ENCODE measurements at regions not wholly inside any gene's neighbourhood (a gene's known extent, or its start where the extent isn't known, plus 50 kb on each side); places are given as distances from the start of the nearest gene placed in this dataset.

- H3K4me1 ChIP-seq = no peaks in the 10 kb centered on the region
- no peak overlapping the region for H3K27ac ChIP-seq
- WGBS, 2 donors = 78 to 92% methylated on average over 1 of the region's 1 CpG
- no peaks in the 10 kb centered on the region for H3K27me3 ChIP-seq
- H3K36me3 ChIP-seq = no peaks in the 10 kb centered on the region
- H3K9me3 ChIP-seq = no peaks in the 10 kb centered on the region
- TF ChIP-seq CTCF (IDR thresholded peaks at IDR 0.05) (no peak), EP300 (IDR thresholded peaks at IDR 0.05) (no peak), POLR2A (IDR thresholded peaks at IDR 0.05) (no peak)
- no peak overlapping the region for H3K4me3 ChIP-seq
- DNase-seq (ENCODE audit: low spot score in 2 of 2) = no peak
These were observed 282.5 kb downstream of the MEX3B start for GRCh38 chr15:81763304-81763703.

- no peak for DNase-seq (ENCODE audit: low spot score in 2 of 2)
- H3K27me3 ChIP-seq = no peaks in the 10 kb centered on the region
- no peak overlapping the region for H3K4me3 ChIP-seq
- no peak overlapping the region for H3K27ac ChIP-seq
- no peaks in the 10 kb centered on the region for H3K36me3 ChIP-seq
- WGBS, 2 donors = 93 to 98% methylated on average over 8 of the region's 8 CpGs
- no peaks in the 10 kb centered on the region for H3K4me1 ChIP-seq
- no peaks in the 10 kb centered on the region for H3K9me3 ChIP-seq
- TF ChIP-seq CTCF (IDR thresholded peaks at IDR 0.05) (no peak), EP300 (IDR thresholded peaks at IDR 0.05) (no peak), POLR2A (IDR thresholded peaks at IDR 0.05) (no peak)
These were observed 285.1 kb downstream of the MEX3B start for GRCh38 chr15:81760686-81761085.

GRCh38 chr15:81758818-81759284 lies 287.0 kb downstream of the MEX3B start:
- Histone ChIP-seq H3K4me1 (no peaks in the 10 kb centered on the region), H3K36me3 (no peaks in the 10 kb centered on the region), H3K27me3 (no peaks in the 10 kb centered on the region), H3K4me3 (no peak overlapping the region), H3K27ac (no peak overlapping the region), H3K9me3 (no peaks in the 10 kb centered on the region)
- no peak for DNase-seq (ENCODE audit: low spot score in 2 of 2)
- WGBS, 2 donors = 34 to 44% methylated on average over 2 of the region's 2 CpGs
- TF ChIP-seq CTCF (IDR thresholded peaks at IDR 0.05) (no peak), EP300 (IDR thresholded peaks at IDR 0.05) (no peak), POLR2A (IDR thresholded peaks at IDR 0.05) (no peak)

GRCh38 chr15:81755626-81756025 lies 290.2 kb downstream of the MEX3B start:
- no peak for DNase-seq (ENCODE audit: low spot score in 2 of 2)
- TF ChIP-seq CTCF (IDR thresholded peaks at IDR 0.05) = no peak
- Histone ChIP-seq H3K36me3 (no peaks in the 10 kb centered on the region), H3K27ac (no peak overlapping the region), H3K27me3 (no peaks in the 10 kb centered on the region), H3K4me3 (no peak overlapping the region), H3K9me3 (no peaks in the 10 kb centered on the region), H3K4me1 (peaks cover 0 to 22% (median 0%) of the 10 kb centered on the region in 4 donors)
- 84 to 91% methylated on average over 4 of the region's 4 CpGs for WGBS, 2 donors

GRCh38 chr15:81754078-81754477 lies 291.7 kb downstream of the MEX3B start:
- H3K9me3 ChIP-seq = no peaks in the 10 kb centered on the region
- TF ChIP-seq CTCF (IDR thresholded peaks at IDR 0.05) = no peak
- H3K27me3 ChIP-seq = no peaks in the 10 kb centered on the region
- H3K4me1 ChIP-seq = peaks cover 0 to 22% (median 0%) of the 10 kb centered on the region in 4 donors
- no peak for DNase-seq (ENCODE audit: low spot score in 2 of 2)
- no peak overlapping the region for H3K27ac ChIP-seq
- no peaks in the 10 kb centered on the region for H3K36me3 ChIP-seq
- 20 to 29% methylated on average over 1 of the region's 1 CpG for WGBS, 2 donors
- H3K4me3 ChIP-seq = no peak overlapping the region
